ENCODE measurements at regions not wholly inside any gene's neighbourhood (a gene's known extent, or its start where the extent isn't known, plus 50 kb on each side); places are given as distances from the start of the nearest gene placed in this dataset.

GRCh38 chr1:177426497-177426896, 255.7 kb downstream of the BRINP2 start:
- CTCF ChIA-PET (ENCODE audit: low intra/inter-chr PET ratio, low total read pairs) = no interaction called here
- TF ChIP-seq ZBTB1 (CRISPR knock-in tag; IDR thresholded peaks at IDR 0.05; ENCODE audit: borderline replicate concordance) (no peak), HNF4G (IDR thresholded peaks at IDR 0.05; ENCODE audit: borderline replicate concordance, low read depth, low read length) (no peak), HNF4G (CRISPR knock-in tag; IDR thresholded peaks at IDR 0.05; ENCODE audit: borderline replicate concordance, low read depth) (no peak), ZNF33B (CRISPR knock-in tag; IDR thresholded peaks at IDR 0.05) (no peak), IKZF1 (IDR thresholded peaks at IDR 0.05) (no peak), MAF1 (CRISPR knock-in tag; IDR thresholded peaks at IDR 0.05; ENCODE audit: borderline replicate concordance) (no peak)
- TF ChIP-seq, protein P1, sequence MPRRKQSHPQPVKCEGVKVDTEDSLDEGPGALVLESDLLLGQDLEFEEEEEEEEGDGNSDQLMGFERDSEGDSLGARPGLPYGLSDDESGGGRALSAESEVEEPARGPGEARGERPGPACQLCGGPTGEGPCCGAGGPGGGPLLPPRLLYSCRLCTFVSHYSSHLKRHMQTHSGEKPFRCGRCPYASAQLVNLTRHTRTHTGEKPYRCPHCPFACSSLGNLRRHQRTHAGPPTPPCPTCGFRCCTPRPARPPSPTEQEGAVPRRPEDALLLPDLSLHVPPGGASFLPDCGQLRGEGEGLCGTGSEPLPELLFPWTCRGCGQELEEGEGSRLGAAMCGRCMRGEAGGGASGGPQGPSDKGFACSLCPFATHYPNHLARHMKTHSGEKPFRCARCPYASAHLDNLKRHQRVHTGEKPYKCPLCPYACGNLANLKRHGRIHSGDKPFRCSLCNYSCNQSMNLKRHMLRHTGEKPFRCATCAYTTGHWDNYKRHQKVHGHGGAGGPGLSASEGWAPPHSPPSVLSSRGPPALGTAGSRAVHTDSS (CRISPR knock-in tag; conservative IDR thresholded peaks at IDR 0.05) = no peak
- TF ChIP-seq, protein P2, sequence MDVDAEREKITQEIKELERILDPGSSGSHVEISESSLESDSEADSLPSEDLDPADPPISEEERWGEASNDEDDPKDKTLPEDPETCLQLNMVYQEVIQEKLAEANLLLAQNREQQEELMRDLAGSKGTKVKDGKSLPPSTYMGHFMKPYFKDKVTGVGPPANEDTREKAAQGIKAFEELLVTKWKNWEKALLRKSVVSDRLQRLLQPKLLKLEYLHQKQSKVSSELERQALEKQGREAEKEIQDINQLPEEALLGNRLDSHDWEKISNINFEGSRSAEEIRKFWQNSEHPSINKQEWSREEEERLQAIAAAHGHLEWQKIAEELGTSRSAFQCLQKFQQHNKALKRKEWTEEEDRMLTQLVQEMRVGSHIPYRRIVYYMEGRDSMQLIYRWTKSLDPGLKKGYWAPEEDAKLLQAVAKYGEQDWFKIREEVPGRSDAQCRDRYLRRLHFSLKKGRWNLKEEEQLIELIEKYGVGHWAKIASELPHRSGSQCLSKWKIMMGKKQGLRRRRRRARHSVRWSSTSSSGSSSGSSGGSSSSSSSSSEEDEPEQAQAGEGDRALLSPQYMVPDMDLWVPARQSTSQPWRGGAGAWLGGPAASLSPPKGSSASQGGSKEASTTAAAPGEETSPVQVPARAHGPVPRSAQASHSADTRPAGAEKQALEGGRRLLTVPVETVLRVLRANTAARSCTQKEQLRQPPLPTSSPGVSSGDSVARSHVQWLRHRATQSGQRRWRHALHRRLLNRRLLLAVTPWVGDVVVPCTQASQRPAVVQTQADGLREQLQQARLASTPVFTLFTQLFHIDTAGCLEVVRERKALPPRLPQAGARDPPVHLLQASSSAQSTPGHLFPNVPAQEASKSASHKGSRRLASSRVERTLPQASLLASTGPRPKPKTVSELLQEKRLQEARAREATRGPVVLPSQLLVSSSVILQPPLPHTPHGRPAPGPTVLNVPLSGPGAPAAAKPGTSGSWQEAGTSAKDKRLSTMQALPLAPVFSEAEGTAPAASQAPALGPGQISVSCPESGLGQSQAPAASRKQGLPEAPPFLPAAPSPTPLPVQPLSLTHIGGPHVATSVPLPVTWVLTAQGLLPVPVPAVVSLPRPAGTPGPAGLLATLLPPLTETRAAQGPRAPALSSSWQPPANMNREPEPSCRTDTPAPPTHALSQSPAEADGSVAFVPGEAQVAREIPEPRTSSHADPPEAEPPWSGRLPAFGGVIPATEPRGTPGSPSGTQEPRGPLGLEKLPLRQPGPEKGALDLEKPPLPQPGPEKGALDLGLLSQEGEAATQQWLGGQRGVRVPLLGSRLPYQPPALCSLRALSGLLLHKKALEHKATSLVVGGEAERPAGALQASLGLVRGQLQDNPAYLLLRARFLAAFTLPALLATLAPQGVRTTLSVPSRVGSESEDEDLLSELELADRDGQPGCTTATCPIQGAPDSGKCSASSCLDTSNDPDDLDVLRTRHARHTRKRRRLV (CRISPR knock-in tag; IDR thresholded peaks at IDR 0.05) = no peak
- TF ChIP-seq, protein P3, sequence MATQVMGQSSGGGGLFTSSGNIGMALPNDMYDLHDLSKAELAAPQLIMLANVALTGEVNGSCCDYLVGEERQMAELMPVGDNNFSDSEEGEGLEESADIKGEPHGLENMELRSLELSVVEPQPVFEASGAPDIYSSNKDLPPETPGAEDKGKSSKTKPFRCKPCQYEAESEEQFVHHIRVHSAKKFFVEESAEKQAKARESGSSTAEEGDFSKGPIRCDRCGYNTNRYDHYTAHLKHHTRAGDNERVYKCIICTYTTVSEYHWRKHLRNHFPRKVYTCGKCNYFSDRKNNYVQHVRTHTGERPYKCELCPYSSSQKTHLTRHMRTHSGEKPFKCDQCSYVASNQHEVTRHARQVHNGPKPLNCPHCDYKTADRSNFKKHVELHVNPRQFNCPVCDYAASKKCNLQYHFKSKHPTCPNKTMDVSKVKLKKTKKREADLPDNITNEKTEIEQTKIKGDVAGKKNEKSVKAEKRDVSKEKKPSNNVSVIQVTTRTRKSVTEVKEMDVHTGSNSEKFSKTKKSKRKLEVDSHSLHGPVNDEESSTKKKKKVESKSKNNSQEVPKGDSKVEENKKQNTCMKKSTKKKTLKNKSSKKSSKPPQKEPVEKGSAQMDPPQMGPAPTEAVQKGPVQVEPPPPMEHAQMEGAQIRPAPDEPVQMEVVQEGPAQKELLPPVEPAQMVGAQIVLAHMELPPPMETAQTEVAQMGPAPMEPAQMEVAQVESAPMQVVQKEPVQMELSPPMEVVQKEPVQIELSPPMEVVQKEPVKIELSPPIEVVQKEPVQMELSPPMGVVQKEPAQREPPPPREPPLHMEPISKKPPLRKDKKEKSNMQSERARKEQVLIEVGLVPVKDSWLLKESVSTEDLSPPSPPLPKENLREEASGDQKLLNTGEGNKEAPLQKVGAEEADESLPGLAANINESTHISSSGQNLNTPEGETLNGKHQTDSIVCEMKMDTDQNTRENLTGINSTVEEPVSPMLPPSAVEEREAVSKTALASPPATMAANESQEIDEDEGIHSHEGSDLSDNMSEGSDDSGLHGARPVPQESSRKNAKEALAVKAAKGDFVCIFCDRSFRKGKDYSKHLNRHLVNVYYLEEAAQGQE (IDR thresholded peaks at IDR 0.05; ENCODE audit: borderline replicate concordance in 1 of 2, low read depth in 1 of 2, low read length in 2 of 2) = no peak
- TF ChIP-seq, protein P4, sequence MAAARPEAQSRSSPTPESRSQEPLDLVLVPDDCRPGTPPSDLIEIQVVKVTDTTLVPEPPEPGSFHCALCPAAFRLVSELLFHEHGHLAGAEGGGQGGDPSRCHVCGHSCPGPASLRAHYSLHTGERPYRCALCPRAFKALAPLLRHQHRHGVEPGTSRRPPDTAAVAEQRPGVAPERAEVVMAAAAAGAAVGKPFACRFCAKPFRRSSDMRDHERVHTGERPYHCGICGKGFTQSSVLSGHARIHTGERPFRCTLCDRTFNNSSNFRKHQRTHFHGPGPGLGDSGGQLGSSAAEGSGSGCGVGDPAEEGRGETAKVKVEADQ (CRISPR knock-in tag; IDR thresholded peaks at IDR 0.05; ENCODE audit: borderline replicate concordance) = no peak
- TF ChIP-seq, protein P5, sequence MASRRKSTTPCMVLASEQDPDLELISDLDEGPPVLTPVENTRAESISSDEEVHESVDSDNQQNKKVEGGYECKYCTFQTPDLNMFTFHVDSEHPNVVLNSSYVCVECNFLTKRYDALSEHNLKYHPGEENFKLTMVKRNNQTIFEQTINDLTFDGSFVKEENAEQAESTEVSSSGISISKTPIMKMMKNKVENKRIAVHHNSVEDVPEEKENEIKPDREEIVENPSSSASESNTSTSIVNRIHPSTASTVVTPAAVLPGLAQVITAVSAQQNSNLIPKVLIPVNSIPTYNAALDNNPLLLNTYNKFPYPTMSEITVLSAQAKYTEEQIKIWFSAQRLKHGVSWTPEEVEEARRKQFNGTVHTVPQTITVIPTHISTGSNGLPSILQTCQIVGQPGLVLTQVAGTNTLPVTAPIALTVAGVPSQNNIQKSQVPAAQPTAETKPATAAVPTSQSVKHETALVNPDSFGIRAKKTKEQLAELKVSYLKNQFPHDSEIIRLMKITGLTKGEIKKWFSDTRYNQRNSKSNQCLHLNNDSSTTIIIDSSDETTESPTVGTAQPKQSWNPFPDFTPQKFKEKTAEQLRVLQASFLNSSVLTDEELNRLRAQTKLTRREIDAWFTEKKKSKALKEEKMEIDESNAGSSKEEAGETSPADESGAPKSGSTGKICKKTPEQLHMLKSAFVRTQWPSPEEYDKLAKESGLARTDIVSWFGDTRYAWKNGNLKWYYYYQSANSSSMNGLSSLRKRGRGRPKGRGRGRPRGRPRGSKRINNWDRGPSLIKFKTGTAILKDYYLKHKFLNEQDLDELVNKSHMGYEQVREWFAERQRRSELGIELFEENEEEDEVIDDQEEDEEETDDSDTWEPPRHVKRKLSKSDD (CRISPR knock-in tag; IDR thresholded peaks at IDR 0.05; ENCODE audit: low read depth) = no peak

More at GRCh38 chr1:177426497-177426896, 255.7 kb downstream of the BRINP2 start:
- FAIRE-seq = no peak
- Histone ChIP-seq H3K79me2 (ENCODE audit: insufficient read depth, low read length) (no peaks in the 10 kb centered on the region), H4K20me1 (ENCODE audit: insufficient read depth, low read length) (no peaks in the 10 kb centered on the region), H3K4me1 (ENCODE audit: insufficient read depth, low read length) (no peaks in the 10 kb centered on the region), H3K36me3 (replicated peaks in 1 of 2; ENCODE audit: control insufficient read depth in 1 of 2, insufficient read depth in 2 of 2, low read length in 2 of 2) (no peaks in the 10 kb centered on the region), H3K27ac (ENCODE audit: extremely low read length, insufficient read depth, low read length) (no peak overlapping the region), H3K27me3 (ENCODE audit: control insufficient read depth in 1 of 2, insufficient read depth in 2 of 2, low read length in 2 of 2) (no peaks in the 10 kb centered on the region), H3K9me3 (ENCODE audit: low read length) (no peaks in the 10 kb centered on the region), H3K4me2 (ENCODE audit: low read depth, low read length) (no peak overlapping the region), H3K4me3 (replicated peaks in 1 of 3; ENCODE audit: insufficient read depth in 1 of 3, low read depth in 2 of 3, low read length in 3 of 3) (no peak overlapping the region), H3K9ac (ENCODE audit: insufficient read depth, low read depth, low read length) (no peak overlapping the region), H2AFZ (ENCODE audit: low read length) (no peak overlapping the region)
- no peak for ATAC-seq
- POLR2A ChIA-PET = no interaction called here
- WGBS (ENCODE audit: low lambda C conversion rate) = 0% methylated on average over 1 of the region's 1 CpG
- DNase-seq (ENCODE audit: low spot score) = no peak
- intact Hi-C loops (cut with micrococcal nuclease; ENCODE audit: unreplicated experiment) = loop anchor here (5.0 kb wide), 1 partner anchor 521 kb away; no protein-coding TSS in a partner anchor
- in situ Hi-C loops (cut with HindIII; ENCODE audit: extremely low pct_ligation_motif_present, low pct_unique_long_range_greater_than_20kb) = no loop called here
- no TSS peak for BruUV-seq (replicated peaks)

Data from HepG2 (cell line).